ENCODE measurements at regions not wholly inside any gene's neighbourhood (a gene's known extent, or its start where the extent isn't known, plus 50 kb on each side); places are given as distances from the start of the nearest gene placed in this dataset.

DNA sequence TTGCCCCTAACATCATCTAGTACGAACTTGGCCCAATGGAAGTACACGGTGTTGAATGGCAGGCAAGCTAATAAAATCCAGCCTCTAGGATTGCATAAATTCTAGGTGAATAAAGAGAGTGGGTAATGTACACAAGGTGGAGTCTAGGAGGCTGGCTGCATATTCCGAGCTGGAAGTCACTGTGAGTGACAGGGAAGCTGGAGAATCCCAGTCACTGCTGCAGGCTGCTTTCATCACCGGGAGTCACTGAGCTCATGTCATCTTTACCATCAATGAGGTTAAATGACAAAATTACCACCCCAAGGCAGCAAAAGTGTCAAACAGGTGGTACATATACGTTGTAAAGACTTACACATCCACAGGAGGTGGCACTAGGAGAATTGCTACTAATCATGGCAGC lies 91.3 kb upstream of the HMHB1 start:
- TF ChIP-seq, protein P1, sequence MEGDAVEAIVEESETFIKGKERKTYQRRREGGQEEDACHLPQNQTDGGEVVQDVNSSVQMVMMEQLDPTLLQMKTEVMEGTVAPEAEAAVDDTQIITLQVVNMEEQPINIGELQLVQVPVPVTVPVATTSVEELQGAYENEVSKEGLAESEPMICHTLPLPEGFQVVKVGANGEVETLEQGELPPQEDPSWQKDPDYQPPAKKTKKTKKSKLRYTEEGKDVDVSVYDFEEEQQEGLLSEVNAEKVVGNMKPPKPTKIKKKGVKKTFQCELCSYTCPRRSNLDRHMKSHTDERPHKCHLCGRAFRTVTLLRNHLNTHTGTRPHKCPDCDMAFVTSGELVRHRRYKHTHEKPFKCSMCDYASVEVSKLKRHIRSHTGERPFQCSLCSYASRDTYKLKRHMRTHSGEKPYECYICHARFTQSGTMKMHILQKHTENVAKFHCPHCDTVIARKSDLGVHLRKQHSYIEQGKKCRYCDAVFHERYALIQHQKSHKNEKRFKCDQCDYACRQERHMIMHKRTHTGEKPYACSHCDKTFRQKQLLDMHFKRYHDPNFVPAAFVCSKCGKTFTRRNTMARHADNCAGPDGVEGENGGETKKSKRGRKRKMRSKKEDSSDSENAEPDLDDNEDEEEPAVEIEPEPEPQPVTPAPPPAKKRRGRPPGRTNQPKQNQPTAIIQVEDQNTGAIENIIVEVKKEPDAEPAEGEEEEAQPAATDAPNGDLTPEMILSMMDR (IDR thresholded peaks at IDR 0.05; ENCODE audit: low read length) = no peak
- TF ChIP-seq EZH2 (optimal IDR thresholded peaks at IDR 0.05; ENCODE audit: low read depth, low read length) = no peak
- no peak for TF ChIP-seq EZH2phosphoT487 (IDR thresholded peaks at IDR 0.05; ENCODE audit: low read length)

All from MM.1S (cell line).